PC-9 (cell line): ENCODE measurements at regions not wholly inside any gene's neighbourhood (a gene's known extent, or its start where the extent isn't known, plus 50 kb on each side); places are given as distances from the start of the nearest gene placed in this dataset.

ENCODE experiments used
- BruUV-seq: library from RNA; stranded (reverse); fragments of 400-500 nt; replicated peaks from 2 replicates; lab custom pipeline; 2021; lab: Mats Ljungman, UMichigan
- CTCF ChIA-PET: fragments of 300-600 bp; sonication (Branson Sonifier 250); formaldehyde crosslinking; loops from one replicate; lab custom pipeline; 2022; ENCODE audit warnings: antibody characterized with exemption; lab: Charles Lee
- POLR2A ChIA-PET: fragments of 300-600 bp; sonication (Branson Sonifier 250); formaldehyde crosslinking; loops from one replicate; lab custom pipeline; 2022; ENCODE audit warnings: antibody characterized with exemption; ENCODE audit not compliant: unreplicated experiment; lab: Charles Lee
- DNase-seq, 2 experiments: peaks; one replicate each; pipeline versions ENCODE4 v3.0.0 to v3.0.0-alpha.2; 2015 to 2022; ENCODE audit warnings: mixed read lengths in 1 of 2
- H2AFZ ChIP-seq: fragments of 200-600 bp; sonication (generic); 2 replicates; pipeline ENCODE4 v1.8.1; 2017; ENCODE audit warnings: antibody characterized with exemption
- H3F3A ChIP-seq: fragments of 200-600 bp; sonication (generic); 2 replicates; pipeline ENCODE4 v1.8.1; 2017; ENCODE audit warnings: antibody characterized with exemption, mild to moderate bottlenecking, low read depth; ENCODE audit not compliant: insufficient read depth
- H3K27ac ChIP-seq: fragments of 200-600 bp; sonication (generic); 2 replicates; pipeline ENCODE4 v1.6.1; 2016; ENCODE audit warnings: mixed run types
- H3K27me3 ChIP-seq: fragments of 200-600 bp; sonication (generic); 2 replicates; pipeline ENCODE4 v1.6.1; 2016; ENCODE audit warnings: low read depth, mixed run types; ENCODE audit not compliant: insufficient read depth
- H3K36me3 ChIP-seq: fragments of 200-600 bp; sonication (generic); 2 replicates; pipeline ENCODE4 v1.6.1; 2016; ENCODE audit warnings: low read depth, mixed run types
- H3K4me1 ChIP-seq: fragments of 200-600 bp; sonication (generic); replicated peaks from 2 replicates; pipeline ENCODE4 v1.6.1; 2016; ENCODE audit warnings: mixed run types; ENCODE audit not compliant: insufficient read depth
- H3K4me2 ChIP-seq: fragments of 200-600 bp; sonication (generic); 2 replicates; pipeline ENCODE4 v1.6.1; 2017; ENCODE audit warnings: mixed run types
- H3K4me3 ChIP-seq: fragments of 200-600 bp; sonication (generic); 2 replicates; pipeline ENCODE4 v1.6.1; 2016; ENCODE audit warnings: mixed run types
- H3K79me2 ChIP-seq: fragments of 200-600 bp; sonication (generic); 2 replicates; pipeline ENCODE4 v1.6.1; 2017; ENCODE audit warnings: low read depth, mixed run types
- H3K9me2 ChIP-seq: fragments of 200-600 bp; sonication (generic); 2 replicates; pipeline ENCODE4 v1.8.1; 2017; ENCODE audit warnings: mild to moderate bottlenecking; ENCODE audit not compliant: insufficient read depth
- H3K9me3 ChIP-seq: fragments of 200-600 bp; sonication (generic); 2 replicates; pipeline ENCODE4 v1.8.1; 2016; ENCODE audit warnings: low read depth; ENCODE audit not compliant: insufficient read depth
- H4K20me1 ChIP-seq: fragments of 200-600 bp; sonication (generic); 2 replicates; pipeline ENCODE4 v1.8.1; 2017; ENCODE audit not compliant: insufficient read depth
- CTCF ChIP-seq: fragments of 200-600 bp; sonication (generic); conservative IDR thresholded peaks from 2 replicates; pipeline ENCODE4 v1.6.1; 2017; ENCODE audit warnings: mixed run types, antibody characterized with exemption, mild to moderate bottlenecking, moderate library complexity
- EZH2 ChIP-seq: fragments of 200-600 bp; sonication (generic); IDR thresholded peaks from 2 replicates; pipeline ENCODE4 v1.8.0; 2017; ENCODE audit warnings: antibody characterized with exemption, low read depth
- intact Hi-C: fragments of 100-400 bp; cut with micrococcal nuclease; formaldehyde crosslinking; loops from one replicate; pipeline ENCODE4 v1.10.0; 2022; ENCODE audit not compliant: unreplicated experiment

- H4K20me1 ChIP-seq: no peaks in the 10 kb centered on the region
- CTCF ChIA-PET: interaction anchor here (0.5 kb wide), 1 partner anchor 1266 kb away, joined by 3 read pairs; no protein-coding TSS in a partner anchor
- peaks cover 6% of the 10 kb centered on the region for H3K9me3 ChIP-seq
- H3K36me3 ChIP-seq: no peaks in the 10 kb centered on the region
- peaks cover 7% of the 10 kb centered on the region; the same call in 1 of the 2 replicates for H3F3A ChIP-seq
- intact Hi-C loops: loop anchor here (10.0 kb wide), 2 partner anchors 133 to 243 kb away; no protein-coding TSS in a partner anchor
- no peaks in the 10 kb centered on the region for H3K9me2 ChIP-seq
- no peak overlapping the region for H3K4me3 ChIP-seq
- TF ChIP-seq EZH2: no peak
- no peak for TF ChIP-seq CTCF
- BruUV-seq: no TSS peak
- peak overlapping the region; percentile 72 for H3K4me2 ChIP-seq
- no peaks in the 10 kb centered on the region for H3K27me3 ChIP-seq
- DNase-seq: peak; percentile 15 to 71
- H2AFZ ChIP-seq: peak overlapping the region; percentile 75
- POLR2A ChIA-PET: no interaction called here
- H3K79me2 ChIP-seq: no peaks in the 10 kb centered on the region
- peaks cover 37% of the 10 kb centered on the region for H3K4me1 ChIP-seq
- peak overlapping the region; percentile 27; the same call in 1 of the 2 replicates for H3K27ac ChIP-seq
Observed at GRCh38 chr16:66271074-66272060, 95.1 kb upstream of the CDH5 start.

GRCh38 chr16:66270333-66270927 is 96.1 kb upstream of the CDH5 start:
- H3F3A ChIP-seq: peaks cover 7% of the 10 kb centered on the region; the same call in 1 of the 2 replicates
- no peaks in the 10 kb centered on the region for H3K9me2 ChIP-seq
- intact Hi-C loops: loop anchor here (10.0 kb wide), 2 partner anchors 134 to 244 kb away; no protein-coding TSS in a partner anchor
- no peaks in the 10 kb centered on the region for H3K27me3 ChIP-seq
- peak overlapping the region; percentile 72 for H3K4me2 ChIP-seq
- H4K20me1 ChIP-seq: no peaks in the 10 kb centered on the region
- BruUV-seq: no TSS peak
- H3K4me1 ChIP-seq: peaks cover 28% of the 10 kb centered on the region
- ChIA-PET POLR2A (no interaction called here), CTCF (no interaction called here)
- H2AFZ ChIP-seq: peak overlapping the region; percentile 75
- H3K79me2 ChIP-seq: no peaks in the 10 kb centered on the region
- TF ChIP-seq EZH2: no peak
- peak; percentile 81 for TF ChIP-seq CTCF
- H3K27ac ChIP-seq: no peak overlapping the region
- DNase-seq: peak in 1 of 2 experiments; percentile 54
- H3K4me3 ChIP-seq: peak overlapping the region; percentile 46; the same call in 1 of the 2 replicates
- no peaks in the 10 kb centered on the region for H3K36me3 ChIP-seq
- H3K9me3 ChIP-seq: no peaks in the 10 kb centered on the region

GRCh38 chr16:66269617-66270332 is 96.7 kb upstream of the CDH5 start:
- CTCF ChIA-PET: no interaction called here
- no peak for DNase-seq
- no peaks in the 10 kb centered on the region for H3K27me3 ChIP-seq
- peaks cover 21% of the 10 kb centered on the region for H3K4me1 ChIP-seq
- no peaks in the 10 kb centered on the region for H3K9me2 ChIP-seq
- no peaks in the 10 kb centered on the region for H3K36me3 ChIP-seq
- H3K9me3 ChIP-seq: no peaks in the 10 kb centered on the region
- intact Hi-C loops: loop anchor here (10.0 kb wide), 2 partner anchors 135 to 245 kb away; no protein-coding TSS in a partner anchor
- POLR2A ChIA-PET: no interaction called here
- no peaks in the 10 kb centered on the region for H3K79me2 ChIP-seq
- peak overlapping the region; percentile 46; the same call in 1 of the 2 replicates for H3K4me3 ChIP-seq
- H2AFZ ChIP-seq: peak overlapping the region; percentile 75; the same call in 1 of the 2 replicates
- no peak overlapping the region for H3K27ac ChIP-seq
- no TSS peak for BruUV-seq
- peak overlapping the region; percentile 72 for H3K4me2 ChIP-seq
- no peaks in the 10 kb centered on the region for H4K20me1 ChIP-seq
- H3F3A ChIP-seq: peaks cover 7% of the 10 kb centered on the region; the same call in 1 of the 2 replicates
- TF ChIP-seq CTCF: no peak
- no peak for TF ChIP-seq EZH2
